ENCODE measurements at regions not wholly inside any gene's neighbourhood (a gene's known extent, or its start where the extent isn't known, plus 50 kb on each side); places are given as distances from the start of the nearest gene placed in this dataset.

- TF ChIP-seq POLR2A (IDR thresholded peaks at IDR 0.05; ENCODE audit: extremely low read depth, insufficient read length) (no peak), CTCF (IDR thresholded peaks at IDR 0.05; ENCODE audit: low read depth, low read length) (no peak)
These were observed 218.9 kb upstream of the NCKAP5 start for GRCh38 chr2:133787207-133787606.

Data from NB4 (cell line).